Brain microvascular endothelial cell (primary cell): ENCODE measurements at regions not wholly inside any gene's neighbourhood (a gene's known extent, or its start where the extent isn't known, plus 50 kb on each side); places are given as distances from the start of the nearest gene placed in this dataset.

Experiments used
- DNase-seq: peaks from one replicate; pipeline ENCODE4 v3.0.0-alpha.2; 2020
- H3K27ac ChIP-seq: fragments of 250-450 bp; sonication (Bioruptor Pico); 2 replicates; pipeline ENCODE4 v1.5.1; 2020; ENCODE audit warnings: mild to moderate bottlenecking, moderate library complexity
- H3K27me3 ChIP-seq: fragments of 250-450 bp; sonication (Bioruptor Pico); replicated peaks from 2 replicates; pipeline ENCODE4 v1.5.1; 2020; ENCODE audit warnings: mild to moderate bottlenecking
- H3K36me3 ChIP-seq: fragments of 250-450 bp; sonication (Bioruptor Pico); replicated peaks from 2 replicates; pipeline ENCODE4 v1.5.1; 2020; ENCODE audit warnings: mild to moderate bottlenecking
- H3K4me3 ChIP-seq: 2 replicates; pipeline ENCODE4 v1.5.1; 2011; ENCODE audit warnings: low read depth, mild to moderate bottlenecking, control low read depth, low read length, moderate library complexity
- CTCF ChIP-seq: IDR thresholded peaks from 2 replicates; pipeline ENCODE4 v1.5.1; 2011; ENCODE audit warnings: low read depth, mild to moderate bottlenecking, moderate library complexity, low read length, control low read depth, inconsistent platforms; ENCODE audit errors: missing control alignments
- in situ Hi-C: cut with HindIII; loops from 2 replicates; pipeline ENCODE4 v1.10.0; 2017; ENCODE audit warnings: low sequenced_read_pairs, low pct_ligation_motif_present

- DNase-seq, result no peak
- Histone ChIP-seq H3K36me3 (no peaks in the 10 kb centered on the region), H3K27ac (no peak overlapping the region), H3K4me3 (no peak overlapping the region), H3K27me3 (no peaks in the 10 kb centered on the region)
- TF ChIP-seq CTCF, result no peak
- in situ Hi-C loops, result no loop called here
Observed at GRCh38 chr7:81140775-81141174, 221.9 kb upstream of the SEMA3C start.

GRCh38 chr7:81140252-81140651, 221.4 kb upstream of the SEMA3C start:
- TF ChIP-seq CTCF, result no peak
- H3K4me3 ChIP-seq, result no peak overlapping the region
- in situ Hi-C loops, result no loop called here
- H3K27ac ChIP-seq, result no peak overlapping the region
- H3K36me3 ChIP-seq, result no peaks in the 10 kb centered on the region
- DNase-seq, result no peak
- no peaks in the 10 kb centered on the region for H3K27me3 ChIP-seq

DNA sequence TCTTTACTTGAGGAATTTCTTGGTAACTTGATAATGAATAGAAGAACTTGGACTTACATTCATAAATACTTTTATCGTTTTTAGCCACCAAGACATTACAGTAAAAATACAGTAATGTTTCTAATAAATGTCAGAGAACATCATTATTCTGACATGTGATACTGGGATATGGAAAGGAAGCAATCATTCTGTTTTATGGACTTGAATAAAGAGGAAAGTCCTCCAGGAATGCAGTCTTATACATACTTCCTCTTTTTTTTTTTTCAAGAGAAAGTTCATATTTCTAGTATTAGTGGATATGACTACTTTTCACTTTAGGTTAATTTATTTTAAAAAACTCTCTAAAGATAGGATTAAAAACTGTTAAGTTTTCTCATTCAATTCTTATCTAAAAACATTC, 220.0 kb upstream of the SEMA3C start:
- Histone ChIP-seq H3K4me3 (no peak overlapping the region), H3K36me3 (no peaks in the 10 kb centered on the region), H3K27me3 (no peaks in the 10 kb centered on the region), H3K27ac (no peak overlapping the region)
- in situ Hi-C loops, result no loop called here
- no peak for DNase-seq
- no peak for TF ChIP-seq CTCF

DNA sequence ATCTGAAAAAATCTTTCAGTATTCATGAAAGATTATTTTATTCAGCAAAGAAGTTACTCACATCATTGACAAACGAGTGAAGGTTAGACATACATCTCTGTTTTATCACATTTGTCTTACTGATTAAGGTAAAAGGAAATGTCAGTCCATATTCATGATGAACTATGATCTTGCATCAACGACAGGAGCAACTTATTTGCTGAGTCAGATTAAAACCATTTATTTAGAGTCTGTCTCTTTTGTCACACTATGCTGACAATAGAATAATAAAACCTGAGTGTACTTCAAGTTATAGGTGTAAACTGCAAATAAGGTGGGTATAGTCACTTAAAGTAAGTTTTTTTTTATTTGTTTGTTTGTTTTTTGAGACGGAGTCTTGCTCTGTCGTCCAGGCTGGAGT, 216.5 kb upstream of the SEMA3C start:
- H3K36me3 ChIP-seq, result no peaks in the 10 kb centered on the region
- no peak for TF ChIP-seq CTCF
- H3K4me3 ChIP-seq, result no peak overlapping the region
- DNase-seq, result no peak
- H3K27ac ChIP-seq, result no peak overlapping the region
- H3K27me3 ChIP-seq, result no peaks in the 10 kb centered on the region
- in situ Hi-C loops, result no loop called here

GRCh38 chr7:81128011-81128410, 209.2 kb upstream of the SEMA3C start:
- no peak for TF ChIP-seq CTCF
- H3K36me3 ChIP-seq, result no peaks in the 10 kb centered on the region
- no peaks in the 10 kb centered on the region for H3K27me3 ChIP-seq
- no peak for DNase-seq
- no peak overlapping the region for H3K4me3 ChIP-seq
- no peak overlapping the region for H3K27ac ChIP-seq
- in situ Hi-C loops, result no loop called here

DNA sequence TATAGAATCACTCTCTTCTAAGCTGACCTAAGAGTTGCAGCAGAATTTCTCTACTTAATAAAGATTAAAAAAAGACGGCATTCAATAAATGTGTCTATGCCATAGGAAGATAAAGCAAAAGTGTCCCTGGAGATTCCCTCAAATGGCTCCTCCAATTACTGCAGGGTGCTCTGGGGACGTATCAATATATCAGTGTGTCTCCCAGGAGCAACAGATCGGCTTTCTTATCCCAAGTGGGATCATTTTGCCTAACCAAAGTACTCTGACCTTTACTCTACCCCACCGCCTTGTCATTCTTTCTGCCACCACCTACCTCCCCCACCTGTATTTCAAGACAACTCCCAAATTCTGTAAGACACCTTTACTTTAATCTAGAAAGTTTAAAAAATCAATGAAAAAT, 202.0 kb upstream of the SEMA3C start:
- in situ Hi-C loops, result no loop called here
- TF ChIP-seq CTCF, result no peak
- Histone ChIP-seq H3K27me3 (no peaks in the 10 kb centered on the region), H3K4me3 (no peak overlapping the region), H3K27ac (no peak overlapping the region), H3K36me3 (no peaks in the 10 kb centered on the region)
- DNase-seq, result no peak
